Cortex of kidney (tissue), 1 donor: ENCODE measurements at regions not wholly inside any gene's neighbourhood (a gene's known extent, or its start where the extent isn't known, plus 50 kb on each side); places are given as distances from the start of the nearest gene placed in this dataset.
"Not testable (repeated sequence)": the region's sequence is repeated elsewhere in the genome, so short reads cannot be mapped to it uniquely, and the experiment has no call there.

ENCODE experiments used
- DNase-seq: peaks from one replicate; lab custom pipeline; 2025; lab: John Stamatoyannopoulos, UW

DNA sequence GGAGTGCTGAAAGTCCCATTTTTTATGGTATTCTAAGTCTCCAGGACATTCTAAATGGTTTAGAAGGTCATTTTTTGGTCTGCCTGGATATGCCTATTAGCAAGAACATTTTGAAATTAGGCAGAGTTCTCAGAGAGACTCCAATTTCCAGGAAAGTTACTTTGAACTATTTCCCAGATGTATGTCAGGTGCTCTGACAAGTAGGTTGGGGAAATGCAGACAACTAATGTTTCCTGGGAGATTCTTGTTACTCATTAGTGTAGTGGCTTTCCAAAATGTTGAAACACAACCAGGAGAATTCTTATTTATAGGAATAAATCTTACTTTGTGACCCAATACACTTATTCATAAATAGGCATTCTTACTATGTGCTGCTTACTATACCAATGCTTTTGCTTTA, 268.4 kb downstream of the ZNF37A start:
- DNase-seq = not testable (repeated sequence)

DNA sequence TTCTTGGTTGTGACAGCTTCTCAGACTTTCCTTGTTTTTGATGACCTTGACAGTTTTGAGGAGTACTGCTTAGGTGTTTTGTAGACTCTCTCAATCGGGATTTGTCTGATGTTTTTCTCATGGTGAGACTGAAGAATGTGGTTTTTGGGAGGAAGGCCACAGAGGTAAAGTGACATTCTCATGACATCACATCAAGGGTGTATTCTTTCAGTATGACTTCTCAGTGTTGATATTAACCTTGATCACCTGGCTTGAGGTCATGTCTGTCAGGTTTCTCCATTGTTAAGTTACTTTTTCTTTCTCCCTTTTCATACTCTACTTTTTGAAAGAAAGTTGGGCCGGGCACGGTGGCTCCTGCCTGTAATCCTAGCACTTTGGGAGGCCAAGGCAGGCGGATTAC, 269.9 kb downstream of the ZNF37A start:
- DNase-seq = not testable (repeated sequence)

DNA sequence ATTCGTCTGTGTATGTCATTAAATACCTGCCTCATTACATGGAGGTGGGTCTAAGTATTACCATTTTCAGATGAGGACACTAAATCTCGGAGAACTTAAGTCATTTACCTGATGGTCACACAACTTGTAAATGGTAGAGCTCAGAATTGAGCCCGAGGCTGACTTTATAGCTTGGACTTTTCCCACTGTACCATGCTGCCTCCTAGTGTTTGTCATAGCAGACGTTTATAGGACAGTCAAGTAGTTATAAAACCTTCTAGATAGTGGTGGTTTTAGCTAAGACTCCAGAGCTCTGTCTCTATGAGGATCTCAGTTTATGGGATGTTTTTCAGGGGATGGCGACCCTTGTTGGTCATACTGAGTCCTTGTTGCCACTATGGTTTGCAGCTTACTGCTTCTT, 271.8 kb downstream of the ZNF37A start:
- not testable (repeated sequence) for DNase-seq

DNA sequence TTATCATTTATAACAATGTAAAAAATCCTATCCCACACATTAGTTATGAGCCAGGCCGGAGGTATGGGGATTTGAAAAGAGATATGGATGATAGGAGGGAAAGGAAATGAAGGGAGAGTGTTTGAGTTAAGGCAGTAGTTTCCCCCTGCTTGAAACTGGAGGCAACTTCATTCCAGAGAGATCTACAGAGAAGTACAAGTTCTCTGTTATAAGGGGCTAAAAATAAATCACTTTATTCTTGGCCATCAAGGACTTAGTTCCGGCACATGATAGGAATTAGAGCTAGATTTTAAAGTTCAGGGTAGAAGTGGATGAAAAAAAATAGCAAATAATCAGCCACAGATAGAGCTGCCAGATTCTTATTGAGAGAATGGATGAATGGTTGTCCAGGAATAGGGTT, 289.7 kb downstream of the ZNF37A start:
- DNase-seq = not testable (repeated sequence)

DNA sequence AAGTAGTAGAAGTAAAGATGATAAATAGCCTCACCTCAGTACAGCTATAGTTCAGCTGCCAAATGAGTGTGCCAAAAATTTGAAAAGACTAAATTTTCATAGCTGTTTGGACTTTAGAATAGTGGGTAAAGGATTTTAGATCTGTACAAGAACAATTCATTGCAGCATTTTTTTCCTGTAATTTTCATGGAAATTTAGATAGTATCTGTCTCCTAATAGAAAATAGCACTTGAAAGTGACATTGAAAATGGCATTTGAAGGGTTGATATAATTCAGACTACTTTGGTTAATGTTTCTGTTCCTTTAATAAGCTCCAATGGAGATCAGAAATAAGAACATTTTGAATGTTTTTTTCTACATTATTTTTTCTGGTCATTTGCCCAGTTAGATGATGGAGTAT, 292.7 kb downstream of the ZNF37A start:
- not testable (repeated sequence) for DNase-seq

DNA sequence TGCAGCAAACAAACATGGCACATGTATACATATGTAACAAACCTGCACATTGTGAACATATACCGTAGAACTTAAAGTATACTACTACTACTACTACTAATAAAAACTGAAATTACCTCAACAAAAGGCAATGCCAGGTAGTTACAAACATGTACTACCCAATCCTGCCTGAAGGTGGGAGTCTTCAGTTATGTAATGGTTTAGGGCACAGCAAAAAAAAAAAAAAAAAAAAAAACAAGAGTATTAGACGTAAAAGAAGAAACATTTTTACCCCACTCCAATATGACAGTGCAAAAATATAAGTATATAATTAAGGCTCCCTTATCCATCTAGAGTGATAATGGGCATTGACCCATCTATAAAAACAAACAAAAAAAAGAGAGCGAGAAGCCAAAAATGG, 296.6 kb downstream of the ZNF37A start:
- not testable (repeated sequence) for DNase-seq

DNA sequence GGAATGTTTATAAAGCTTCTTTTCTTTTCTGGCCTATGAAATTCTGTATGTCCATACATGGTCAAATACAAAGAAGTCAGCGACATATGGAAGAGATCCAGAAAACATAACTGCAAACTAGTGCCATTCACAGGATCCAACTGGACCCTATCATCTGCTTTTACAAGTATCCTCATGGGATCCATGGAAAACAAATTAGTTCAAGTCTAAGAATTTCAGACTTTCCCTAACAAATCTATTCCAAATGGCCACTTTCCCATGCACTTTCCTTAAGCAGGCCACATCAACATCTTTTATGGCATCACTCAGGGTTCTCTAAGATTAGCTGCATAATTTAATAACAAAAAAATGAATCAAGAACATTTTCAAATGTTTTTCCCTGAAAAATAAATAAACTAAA, 301.3 kb downstream of the ZNF37A start:
- not testable (repeated sequence) for DNase-seq

DNA sequence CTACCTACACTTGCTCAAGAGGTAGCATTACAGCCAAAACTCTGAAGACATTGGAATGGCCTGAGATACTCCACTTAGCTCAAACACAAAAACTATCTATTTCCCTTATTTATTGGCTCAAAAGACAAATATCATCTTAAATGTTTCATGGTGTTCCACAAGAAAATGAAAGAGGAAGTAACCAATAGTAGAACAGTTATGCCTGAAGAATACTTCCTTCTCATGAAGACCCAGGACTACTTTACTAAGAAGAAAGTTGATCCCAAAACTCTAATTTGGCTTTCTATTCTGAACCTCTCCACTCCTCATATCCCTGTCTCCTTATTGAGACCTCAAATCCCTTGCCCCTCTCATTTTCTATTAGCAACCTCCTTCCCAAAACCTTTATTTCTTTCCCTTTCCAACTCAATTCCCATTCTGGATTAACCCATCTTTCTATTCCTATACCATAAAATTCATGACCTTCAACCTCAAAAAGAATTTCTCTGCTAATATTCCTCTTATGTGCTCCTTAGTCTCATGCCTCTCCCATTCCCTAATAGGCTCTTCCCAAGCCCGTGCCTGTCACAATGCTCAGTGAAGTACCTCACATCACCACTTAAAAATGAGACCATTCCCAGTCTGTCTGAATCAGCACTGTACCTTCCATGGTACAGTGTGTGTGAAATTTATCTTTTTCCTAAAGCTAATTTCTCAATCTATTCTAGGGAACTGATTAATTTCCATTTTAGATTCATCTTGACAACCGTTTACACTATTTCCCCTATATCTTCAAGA, 302.2 kb downstream of the ZNF37A start:
- DNase-seq = not testable (repeated sequence)

DNA sequence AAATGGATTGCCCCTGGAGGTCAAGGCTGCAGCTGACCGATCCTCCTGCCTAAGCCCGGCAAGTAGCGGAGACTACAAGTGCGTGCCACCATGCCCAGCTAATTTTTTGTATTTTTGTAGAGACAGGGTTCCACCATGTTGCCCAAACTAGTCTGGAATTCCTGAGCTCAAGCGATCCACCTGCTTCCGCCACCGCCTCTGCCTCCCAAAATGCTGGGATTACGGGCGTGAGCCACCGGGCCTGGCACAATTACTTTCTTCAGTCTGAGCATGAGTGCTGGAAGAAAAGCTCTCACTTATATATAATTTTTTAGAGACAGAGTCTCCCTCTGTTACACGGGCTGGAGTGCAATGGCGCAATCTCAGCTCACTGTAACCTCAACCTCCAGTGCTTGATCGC, 307.4 kb downstream of the ZNF37A start:
- DNase-seq = not testable (repeated sequence)

DNA sequence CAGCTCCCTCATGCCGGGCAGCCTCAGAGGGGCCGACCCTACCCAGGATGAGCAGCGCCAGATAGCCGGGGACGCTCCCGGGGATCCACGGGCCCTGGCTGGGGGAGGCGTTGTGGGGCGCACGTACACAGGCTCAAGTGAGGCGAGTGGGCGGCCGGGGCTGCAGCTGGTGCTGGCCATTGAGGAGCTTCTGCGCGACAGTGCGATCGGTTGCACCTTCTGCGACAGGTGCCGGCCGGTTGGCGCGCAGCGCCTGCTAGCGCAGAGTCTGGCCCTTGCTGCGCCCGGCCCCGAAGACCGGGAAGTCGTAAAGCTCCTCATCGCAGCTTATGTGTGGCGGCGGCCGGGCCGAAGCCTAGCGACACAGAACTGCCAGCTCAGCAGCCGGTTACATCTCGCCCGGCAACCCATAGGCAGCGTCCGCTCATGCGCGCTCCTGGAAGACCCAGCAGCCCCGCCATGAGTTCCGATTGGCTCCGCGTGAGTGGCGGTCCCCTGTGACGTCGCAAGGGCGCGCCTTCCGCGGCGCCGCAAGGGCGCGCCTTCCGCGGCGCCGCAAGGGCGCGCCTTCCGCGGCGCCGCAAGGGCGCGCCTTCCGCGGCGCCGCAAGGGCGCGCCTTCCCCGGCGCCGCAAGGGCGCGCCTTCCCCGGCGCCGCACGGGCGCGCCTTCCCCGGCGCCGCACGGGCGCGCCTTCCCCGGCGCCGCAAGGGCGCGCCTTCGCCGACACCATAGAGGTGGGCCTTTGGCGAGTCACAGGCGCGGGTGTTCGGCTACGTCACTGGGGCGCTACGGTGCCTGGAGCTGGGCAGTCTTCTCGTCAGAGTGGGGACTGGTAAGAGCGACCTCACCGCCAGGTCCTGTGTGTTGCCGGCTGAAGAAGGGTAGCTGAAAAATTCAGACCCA, 308.6 kb downstream of the ZNF37A start:
- DNase-seq = peak; percentile 33

DNA sequence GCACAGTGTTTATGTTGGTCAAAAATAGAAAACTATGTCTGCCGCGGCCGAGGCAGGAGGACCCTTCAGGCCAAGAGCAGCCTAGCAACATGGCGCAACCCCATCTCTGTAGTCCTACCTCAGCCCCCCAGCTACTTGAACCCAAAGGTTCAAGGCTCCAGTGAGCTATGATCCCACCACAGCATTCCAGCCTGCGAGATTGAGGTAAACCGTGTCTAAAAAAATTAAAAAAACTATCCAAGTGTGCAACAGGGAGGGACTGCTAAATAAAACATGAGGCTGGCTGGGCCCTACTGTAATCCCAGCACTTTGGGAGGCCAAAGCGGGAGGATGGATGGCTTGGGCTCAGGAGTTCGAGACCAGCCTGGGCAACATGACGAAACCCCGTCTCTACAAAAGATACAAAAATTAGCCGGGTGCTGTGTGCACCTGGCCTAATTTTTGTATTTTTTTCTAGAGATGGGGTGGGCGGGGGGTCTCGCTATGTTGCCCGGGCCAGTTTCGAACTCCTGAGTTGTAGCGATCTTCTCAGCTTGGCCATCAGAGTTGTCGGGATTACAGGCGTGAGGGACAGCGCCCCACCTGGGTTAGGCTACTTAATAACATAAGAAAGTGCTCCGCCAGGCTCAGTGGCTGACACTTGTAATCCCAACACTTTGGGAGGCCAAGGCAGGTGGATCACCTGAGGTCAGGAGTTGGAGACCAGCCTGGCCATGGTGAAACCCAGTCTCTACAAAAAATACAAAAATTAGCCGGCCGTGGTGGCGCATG, 309.4 kb downstream of the ZNF37A start:
- DNase-seq = not testable (repeated sequence)

DNA sequence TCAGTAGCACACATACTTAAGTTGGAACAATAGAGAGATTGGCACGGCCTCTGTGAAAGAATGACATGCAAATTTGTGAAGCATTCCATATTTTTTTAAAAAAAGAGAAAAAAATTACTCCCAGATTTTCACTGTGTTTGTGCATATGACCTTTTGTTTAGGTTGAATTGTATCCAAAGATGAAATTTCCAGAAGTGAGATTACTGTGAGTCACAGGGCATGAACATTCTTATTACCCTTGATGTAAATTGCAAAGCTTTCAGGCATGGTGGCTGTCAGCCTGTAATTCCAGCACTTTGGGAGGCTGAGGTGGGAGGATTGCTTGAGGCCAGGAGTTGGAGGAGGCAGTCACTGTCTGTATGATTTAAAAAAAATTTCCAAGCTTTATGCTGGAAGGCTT, 329.5 kb downstream of the ZNF37A start:
- DNase-seq = not testable (repeated sequence)

DNA sequence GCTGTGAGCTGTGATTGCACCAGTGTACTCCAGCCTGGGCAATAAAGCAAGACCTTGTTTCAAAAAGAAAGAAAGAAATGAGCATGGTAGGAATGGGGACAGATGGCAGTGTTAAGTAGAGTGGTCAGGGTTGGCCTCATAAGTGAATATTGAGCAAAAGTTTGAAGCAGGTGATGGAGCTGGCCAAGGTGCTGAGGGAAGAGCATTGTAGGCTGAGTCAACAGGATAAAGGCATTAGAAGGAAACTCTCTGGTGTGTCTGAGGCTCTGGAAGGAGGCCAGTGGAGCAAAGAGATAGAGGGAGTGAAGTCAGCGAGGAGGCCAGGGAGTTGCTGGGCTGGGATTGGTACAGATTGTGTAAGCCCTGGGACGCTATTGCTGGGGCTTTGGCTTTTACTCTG, 336.1 kb downstream of the ZNF37A start:
- DNase-seq = not testable (repeated sequence)

DNA sequence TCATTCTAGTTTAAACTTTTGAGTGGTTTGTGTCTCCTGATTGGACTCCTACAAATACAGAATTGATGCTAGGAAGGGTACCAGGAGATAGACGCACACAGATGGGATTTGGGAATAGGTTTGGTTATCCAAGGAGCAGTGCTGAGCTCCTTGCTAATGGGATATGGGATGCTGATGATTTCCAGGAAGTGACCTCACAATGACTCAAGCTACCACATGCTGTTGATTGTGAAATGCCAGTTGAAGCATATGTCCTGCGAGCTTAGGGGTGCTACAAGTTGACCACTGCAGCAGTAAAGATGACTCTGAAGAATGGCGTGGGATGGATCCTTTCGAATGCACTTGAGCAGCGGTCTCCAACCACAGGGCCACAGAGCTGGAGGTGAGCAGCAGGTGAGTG, 343.2 kb downstream of the ZNF37A start:
- DNase-seq = not testable (repeated sequence)

DNA sequence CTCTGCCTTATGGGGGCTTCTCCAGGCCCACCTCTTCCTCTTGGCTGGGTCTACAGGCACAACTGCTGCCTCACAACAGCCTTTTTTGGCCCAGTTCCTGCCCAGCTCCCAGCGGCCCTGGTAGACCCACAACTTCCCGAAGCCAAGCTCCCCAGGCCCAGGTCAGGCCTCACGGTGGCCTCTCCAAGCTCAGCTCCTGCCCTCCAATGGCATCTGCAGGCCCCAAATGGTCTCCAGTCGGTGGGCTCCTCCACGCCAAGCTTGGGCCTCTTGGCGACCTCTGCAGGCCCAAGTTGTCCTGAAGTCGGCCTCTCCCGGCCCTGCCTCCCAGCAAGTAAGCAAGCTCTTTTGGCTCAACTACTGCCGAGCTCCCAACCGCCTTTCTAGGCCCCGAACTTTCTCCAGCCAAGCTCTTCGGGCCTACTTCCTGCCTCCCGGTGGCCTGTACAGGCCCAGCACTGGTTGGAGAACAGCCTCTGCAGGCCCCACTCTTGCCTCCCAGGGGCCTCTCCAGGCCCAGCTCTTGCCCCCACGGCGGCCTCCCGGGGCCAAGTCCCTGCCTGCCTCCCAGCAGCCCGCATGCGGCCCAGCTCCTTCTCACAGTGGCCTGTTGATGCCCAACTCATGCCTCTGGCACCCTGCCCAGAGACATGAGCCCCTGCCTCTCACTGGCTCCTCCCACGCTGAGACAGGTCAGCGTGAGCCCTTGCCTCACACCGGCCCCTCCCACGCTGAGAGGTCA, 354.6 kb downstream of the ZNF37A start:
- DNase-seq = not testable (repeated sequence)

DNA sequence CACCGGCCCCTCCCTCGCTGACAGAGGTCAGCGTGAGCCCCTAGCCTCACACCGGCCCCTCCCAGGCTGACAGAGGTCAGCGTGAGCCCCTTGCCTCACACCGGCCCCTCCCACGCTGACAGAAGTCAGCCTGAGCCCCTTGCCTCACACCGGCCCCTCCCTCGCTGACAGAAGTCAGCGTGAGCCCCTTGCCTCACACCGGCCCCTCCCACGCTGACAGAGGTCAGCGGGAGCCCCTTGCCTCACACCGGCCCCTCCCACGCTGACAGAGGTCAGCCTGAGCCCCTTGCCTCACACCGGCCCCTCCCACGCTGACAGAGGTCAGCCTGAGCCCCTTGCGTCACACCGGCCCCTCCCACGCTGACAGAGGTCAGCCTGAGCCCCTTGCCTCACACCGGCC, 355.5 kb downstream of the ZNF37A start:
- not testable (repeated sequence) for DNase-seq

DNA sequence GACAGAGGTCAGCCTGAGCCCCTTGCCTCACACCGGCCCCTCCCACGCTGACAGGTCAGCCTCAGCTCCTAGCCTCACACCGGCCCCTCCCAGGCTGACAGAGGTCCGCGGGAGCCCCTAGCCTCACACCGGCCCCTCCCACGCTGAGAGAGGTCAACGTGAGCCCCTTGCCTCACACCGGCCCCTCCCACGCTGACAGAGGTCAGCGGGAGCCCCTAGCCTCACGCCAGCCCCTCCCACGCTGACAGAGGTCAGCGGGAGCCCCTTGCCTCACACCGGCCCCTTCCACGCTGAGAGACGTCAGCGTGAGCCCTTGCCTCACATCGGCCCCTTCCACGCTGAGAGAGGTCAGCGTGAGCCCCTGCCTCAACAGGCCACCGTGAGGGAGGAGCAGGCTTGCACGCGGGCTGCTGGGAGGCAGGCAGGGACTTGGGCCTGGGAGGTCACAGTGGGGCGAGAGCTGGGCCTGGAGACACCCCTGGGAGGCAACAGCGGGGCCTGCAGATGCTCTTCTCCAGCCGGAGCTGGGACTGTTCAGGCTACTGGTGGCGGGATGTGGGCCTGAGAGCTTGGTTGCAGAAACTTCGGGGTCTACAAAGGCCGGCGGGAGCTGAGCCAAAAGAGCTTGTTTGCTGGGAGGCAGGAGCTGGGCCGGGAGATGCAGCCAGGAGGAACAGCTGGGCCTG, 356.4 kb downstream of the ZNF37A start:
- not testable (repeated sequence) for DNase-seq

DNA sequence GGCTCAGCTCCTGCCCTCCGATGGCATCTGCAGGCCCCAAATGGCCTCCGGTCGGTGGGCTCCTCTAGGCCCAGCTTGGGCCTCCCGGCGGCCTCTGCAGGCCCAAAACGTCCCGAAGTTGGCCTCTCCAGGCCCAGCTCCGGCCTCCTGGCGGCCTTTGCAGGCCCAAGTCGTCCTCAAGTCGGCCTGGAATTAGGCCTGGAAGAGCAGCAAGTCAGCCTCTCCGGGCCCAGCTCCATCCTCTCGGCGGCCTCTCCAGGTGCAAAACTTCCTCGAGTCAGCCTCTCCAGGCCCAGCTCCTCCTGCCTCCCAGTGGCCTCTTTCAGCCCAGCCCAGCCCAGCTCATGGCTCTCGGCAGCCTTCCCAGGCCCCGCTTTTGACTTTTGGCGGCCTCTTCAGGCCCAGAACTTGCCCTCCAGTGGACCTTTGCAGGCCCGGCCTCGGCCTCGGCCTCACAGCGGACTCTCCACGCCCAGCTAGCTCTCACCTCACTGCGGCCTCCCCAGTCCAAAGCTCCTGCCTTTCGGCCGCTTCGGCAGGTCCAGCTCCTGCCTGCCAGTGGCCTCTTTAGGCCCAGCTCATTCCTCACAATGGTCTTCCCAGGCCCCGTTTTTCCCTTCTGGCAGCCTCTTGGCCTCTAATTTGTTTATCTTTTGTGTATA, 357.3 kb downstream of the ZNF37A start:
- DNase-seq = not testable (repeated sequence)
